RWPE2 (cell line): ENCODE measurements at regions not wholly inside any gene's neighbourhood (a gene's known extent, or its start where the extent isn't known, plus 50 kb on each side); places are given as distances from the start of the nearest gene placed in this dataset.
A peak's percentile ranks its signal among the peaks of the same experiment; 100 is the strongest.

Source experiments
- ATAC-seq: fragments of 200-7000 bp; cut with Tn5 transposase; 3 replicates; pipeline ENCODE4 v1.9.1; 2021; ENCODE audit warnings: low read depth
- DNase-seq: peaks from one replicate; pipeline ENCODE4 v3.0.0-alpha.2; 2020; ENCODE audit warnings: low spot score
- H3K27ac ChIP-seq: fragments of 450-650 bp; 2 replicates; pipeline ENCODE4 v1.5.1; 2017; ENCODE audit warnings: mild to moderate bottlenecking; ENCODE audit not compliant: poor library complexity, severe bottlenecking
- H3K27me3 ChIP-seq: fragments of 250-450 bp; sonication (Bioruptor Pico); 2 replicates; pipeline ENCODE4 v1.5.1; 2021; ENCODE audit warnings: mild to moderate bottlenecking, moderate library complexity; ENCODE audit not compliant: insufficient read depth, poor library complexity, severe bottlenecking
- H3K36me3 ChIP-seq: fragments of 250-450 bp; sonication (Bioruptor Pico); 2 replicates; pipeline ENCODE4 v1.5.1; 2020; ENCODE audit warnings: low read depth, mild to moderate bottlenecking, moderate library complexity
- H3K4me1 ChIP-seq: fragments of 250-450 bp; sonication (Bioruptor Pico); 2 replicates; pipeline ENCODE4 v1.5.1; 2021; ENCODE audit warnings: mild to moderate bottlenecking, moderate library complexity; ENCODE audit not compliant: insufficient read depth, poor library complexity, severe bottlenecking
- H3K4me3 ChIP-seq: fragments of 250-450 bp; sonication (Bioruptor Pico); 2 replicates; pipeline ENCODE4 v1.5.1; 2021; ENCODE audit warnings: mild to moderate bottlenecking, moderate library complexity; ENCODE audit not compliant: severe bottlenecking
- H3K9me3 ChIP-seq: fragments of 250-450 bp; sonication (Bioruptor Pico); 2 replicates; pipeline ENCODE4 v1.5.1; 2021; ENCODE audit warnings: mild to moderate bottlenecking, moderate library complexity; ENCODE audit not compliant: severe bottlenecking
- TF ChIP-seq, protein P1 (sequence below): fragments of 450-650 bp; IDR thresholded peaks from one replicate; pipeline ENCODE4 v1.5.1; 2017; ENCODE audit warnings: mild to moderate bottlenecking, moderate library complexity; ENCODE audit not compliant: poor library complexity, severe bottlenecking

DNA sequence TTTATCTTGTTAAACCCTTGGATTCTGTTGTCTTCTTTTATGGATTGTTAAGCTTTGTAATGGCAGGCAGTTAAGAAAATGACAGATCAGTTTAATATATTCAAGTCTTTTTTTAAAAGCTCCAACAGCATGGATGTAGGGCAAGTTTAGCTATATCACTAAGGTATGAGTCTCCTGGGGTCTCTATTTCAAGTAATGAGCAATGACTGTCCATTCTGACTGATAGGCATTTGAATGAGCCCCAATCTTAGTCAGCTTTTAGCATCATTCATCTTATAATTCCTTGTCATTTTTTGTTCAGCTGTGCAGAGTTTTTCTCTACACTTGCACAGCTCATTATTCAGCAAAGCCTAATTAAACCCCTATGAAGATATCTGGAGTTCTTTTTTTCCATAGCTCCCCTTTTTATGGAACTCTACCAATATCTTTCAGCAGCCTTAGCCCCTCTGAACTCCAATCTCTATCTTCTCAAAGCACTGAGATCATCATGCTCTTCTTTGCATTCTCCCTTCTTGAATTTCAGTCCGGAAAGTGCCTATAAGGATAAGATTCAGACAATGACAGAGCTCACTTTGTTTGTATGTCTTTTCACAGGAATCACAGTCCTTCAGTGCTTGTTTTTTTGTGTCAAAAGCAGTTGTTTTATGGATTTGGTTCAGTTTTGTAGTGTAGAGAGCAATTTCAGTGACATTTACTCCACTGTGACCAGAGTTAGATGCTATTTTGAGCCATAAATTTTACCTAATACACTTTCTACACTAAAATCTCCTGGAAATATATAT is 97.2 kb upstream of the DOK5 start:
- Histone ChIP-seq H3K27me3 (peaks cover 36% of the 10 kb centered on the region), H3K36me3 (no peaks in the 10 kb centered on the region), H3K4me1 (no peaks in the 10 kb centered on the region), H3K4me3 (no peak overlapping the region), H3K27ac (no peak overlapping the region), H3K9me3 (no peaks in the 10 kb centered on the region)
- ATAC-seq (no peak), DNase-seq (no peak)
- TF ChIP-seq, protein P1, sequence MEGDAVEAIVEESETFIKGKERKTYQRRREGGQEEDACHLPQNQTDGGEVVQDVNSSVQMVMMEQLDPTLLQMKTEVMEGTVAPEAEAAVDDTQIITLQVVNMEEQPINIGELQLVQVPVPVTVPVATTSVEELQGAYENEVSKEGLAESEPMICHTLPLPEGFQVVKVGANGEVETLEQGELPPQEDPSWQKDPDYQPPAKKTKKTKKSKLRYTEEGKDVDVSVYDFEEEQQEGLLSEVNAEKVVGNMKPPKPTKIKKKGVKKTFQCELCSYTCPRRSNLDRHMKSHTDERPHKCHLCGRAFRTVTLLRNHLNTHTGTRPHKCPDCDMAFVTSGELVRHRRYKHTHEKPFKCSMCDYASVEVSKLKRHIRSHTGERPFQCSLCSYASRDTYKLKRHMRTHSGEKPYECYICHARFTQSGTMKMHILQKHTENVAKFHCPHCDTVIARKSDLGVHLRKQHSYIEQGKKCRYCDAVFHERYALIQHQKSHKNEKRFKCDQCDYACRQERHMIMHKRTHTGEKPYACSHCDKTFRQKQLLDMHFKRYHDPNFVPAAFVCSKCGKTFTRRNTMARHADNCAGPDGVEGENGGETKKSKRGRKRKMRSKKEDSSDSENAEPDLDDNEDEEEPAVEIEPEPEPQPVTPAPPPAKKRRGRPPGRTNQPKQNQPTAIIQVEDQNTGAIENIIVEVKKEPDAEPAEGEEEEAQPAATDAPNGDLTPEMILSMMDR, result no peak

DNA sequence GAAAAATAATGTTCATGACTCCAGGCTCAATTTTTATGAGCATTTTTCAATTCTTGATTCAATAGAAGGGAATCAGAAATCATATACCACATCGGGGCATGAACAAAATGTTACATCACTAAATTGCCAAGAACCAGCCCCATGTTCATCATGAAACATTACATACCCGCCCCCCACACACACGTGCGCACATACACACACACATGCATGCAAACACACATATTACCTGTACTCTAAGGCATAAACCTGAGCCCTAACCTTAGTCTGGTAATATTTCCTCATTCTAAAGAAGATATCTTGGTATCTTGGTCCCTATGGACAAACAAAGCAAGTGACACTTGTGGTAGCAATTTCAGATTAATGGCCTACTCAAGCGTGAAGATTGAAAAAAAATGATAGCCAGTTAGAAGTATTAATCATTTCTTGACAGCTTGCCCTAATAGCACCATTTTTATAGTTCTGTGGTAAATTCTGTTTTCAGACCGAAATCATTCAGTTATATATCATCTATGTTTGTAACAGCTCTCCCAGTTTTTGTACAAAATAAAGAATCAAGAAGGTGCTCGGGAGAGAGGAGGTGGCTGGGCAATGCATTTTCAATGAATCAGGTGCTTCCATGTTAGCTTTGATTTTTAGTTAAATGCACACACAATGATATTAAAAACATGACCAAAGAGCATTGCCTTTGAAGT is 95.4 kb upstream of the DOK5 start:
- H3K27ac ChIP-seq, result no peak overlapping the region
- no peak overlapping the region for H3K4me3 ChIP-seq
- no peaks in the 10 kb centered on the region for H3K4me1 ChIP-seq
- no peak for ATAC-seq
- H3K9me3 ChIP-seq, result no peaks in the 10 kb centered on the region
- H3K27me3 ChIP-seq, result peaks cover 31% of the 10 kb centered on the region
- DNase-seq, result no peak
- H3K36me3 ChIP-seq, result no peaks in the 10 kb centered on the region
- TF ChIP-seq, protein P1, result no peak

DNA sequence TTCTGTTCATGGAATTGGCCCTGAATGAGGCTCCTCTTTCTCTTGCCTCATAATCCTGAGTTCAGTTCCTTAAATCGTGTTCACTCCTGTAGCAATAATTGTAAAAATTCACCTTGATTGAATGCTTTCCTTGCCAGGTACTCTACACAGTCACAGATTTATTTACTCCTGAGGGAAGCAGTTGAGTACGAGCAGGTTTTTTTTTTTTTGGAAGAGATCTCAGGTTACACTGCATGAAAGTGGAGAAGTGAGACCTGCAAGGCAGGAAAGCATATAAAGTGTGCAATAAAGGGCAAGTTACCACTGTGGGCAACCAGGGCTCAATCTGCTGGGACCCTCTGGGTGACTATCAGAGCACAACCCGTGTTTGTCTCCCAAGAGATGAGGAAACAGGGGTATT is 93.0 kb upstream of the DOK5 start:
- DNase-seq (no peak), ATAC-seq (peak; percentile 48)
- TF ChIP-seq, protein P1, result no peak
- Histone ChIP-seq H3K36me3 (no peaks in the 10 kb centered on the region), H3K4me3 (no peak overlapping the region), H3K4me1 (no peaks in the 10 kb centered on the region), H3K27ac (no peak overlapping the region), H3K27me3 (peaks cover 36% of the 10 kb centered on the region), H3K9me3 (no peaks in the 10 kb centered on the region)

DNA sequence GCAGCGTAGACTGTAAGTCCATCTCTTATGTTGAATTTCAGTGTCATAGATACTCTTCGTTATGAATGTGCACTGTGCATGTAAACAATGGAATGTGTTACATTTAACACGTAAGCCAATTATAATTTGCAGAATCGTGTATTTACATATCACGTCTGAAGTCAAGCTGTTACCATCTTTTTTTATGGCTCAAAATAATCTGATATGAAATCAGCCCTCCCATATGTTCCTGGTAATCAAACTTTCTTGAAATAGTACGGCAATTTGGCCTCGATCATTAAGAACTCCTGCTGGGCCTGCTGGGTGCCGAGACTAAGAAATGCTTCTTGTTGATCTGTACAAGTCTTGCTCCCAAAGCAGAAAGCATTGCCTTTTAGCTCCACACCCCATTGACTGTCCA is 89.6 kb upstream of the DOK5 start:
- TF ChIP-seq, protein P1, result no peak
- no peaks in the 10 kb centered on the region for H3K4me1 ChIP-seq
- ATAC-seq, result no peak
- H3K4me3 ChIP-seq, result no peak overlapping the region
- H3K9me3 ChIP-seq, result no peaks in the 10 kb centered on the region
- DNase-seq, result no peak
- H3K27me3 ChIP-seq, result peaks cover 24% of the 10 kb centered on the region
- H3K36me3 ChIP-seq, result no peaks in the 10 kb centered on the region
- H3K27ac ChIP-seq, result no peak overlapping the region
